CD4-positive, alpha-beta T cell (primary cell): ENCODE measurements at regions not wholly inside any gene's neighbourhood (a gene's known extent, or its start where the extent isn't known, plus 50 kb on each side); places are given as distances from the start of the nearest gene placed in this dataset.

ENCODE experiments used
- ATAC-seq: fragments of 200-7000 bp; cut with Tn5 transposase; one replicate; pipeline ENCODE4 v1.10.0; 2022; ENCODE audit warnings: mild to moderate bottlenecking; ENCODE audit not compliant: poor library complexity
- CTCF ChIA-PET: fragments of 350-600 bp; sonication (Branson Sonifier 250); formaldehyde crosslinking; loops from one replicate; lab custom pipeline; 2021; ENCODE audit warnings: antibody characterized with exemption, inconsistent platforms; lab: Charles Lee
- POLR2A ChIA-PET: fragments of 350-600 bp; sonication (Branson Sonifier 250); formaldehyde crosslinking; loops from one replicate; lab custom pipeline; 2021; ENCODE audit warnings: antibody characterized with exemption, inconsistent platforms; lab: Charles Lee
- DNase-seq, 14 experiments: peaks; one replicate each; pipeline ENCODE4 v3.0.0-alpha.2; 2013 to 2020; ENCODE audit warnings: mixed read lengths in 2 of 14
- H3K27ac ChIP-seq, 2 donors: one replicate each; pipeline versions ENCODE4 v1.5.1 to v1.7.0; 2013; ENCODE audit warnings: low read length in 2 of 2, low read depth in 1 of 2, mild to moderate bottlenecking in 1 of 2
- H3K27me3 ChIP-seq, 2 experiments: 1 replicate in 1 of 2; 2 replicates in 1 of 2; pipeline versions ENCODE4 v1.6.1 to v1.7.0; 2013; ENCODE audit warnings: low read length in 2 of 2, control low read depth in 1 of 2, mild to moderate bottlenecking in 1 of 2, moderate library complexity in 1 of 2; ENCODE audit not compliant: insufficient read depth in 2 of 2, control insufficient read depth in 1 of 2
- H3K36me3 ChIP-seq: one replicate; pipeline ENCODE4 v1.6.1; 2013; ENCODE audit warnings: low read length, control low read depth; ENCODE audit not compliant: insufficient read depth
- H3K4me1 ChIP-seq: one replicate; pipeline ENCODE4 v1.6.1; 2013; ENCODE audit warnings: low read length, control low read depth; ENCODE audit not compliant: insufficient read depth
- H3K4me3 ChIP-seq: one replicate; pipeline ENCODE4 v1.5.1; 2013; ENCODE audit warnings: mild to moderate bottlenecking, low read length, moderate library complexity
- H3K9me3 ChIP-seq, 2 experiments: 1 replicate in 1 of 2; 2 replicates in 1 of 2; pipeline versions ENCODE4 v1.6.1 to v1.7.0; 2013; ENCODE audit warnings: low read length in 2 of 2, mild to moderate bottlenecking in 2 of 2, control low read depth in 1 of 2, moderate library complexity in 1 of 2; ENCODE audit not compliant: control insufficient read depth in 1 of 2, insufficient read depth in 1 of 2
- H3K27ac Mint-ChIP-seq: one replicate; pipeline ENCODE4 v1.8.0; 2020; ENCODE audit warnings: mixed read lengths
- H3K27me3 Mint-ChIP-seq: one replicate; pipeline ENCODE4 v1.8.0; 2021; ENCODE audit warnings: mixed read lengths
- H3K36me3 Mint-ChIP-seq: one replicate; pipeline ENCODE4 v1.8.0; 2021; ENCODE audit warnings: low read depth, mixed read lengths
- H3K4me1 Mint-ChIP-seq: one replicate; pipeline ENCODE4 v1.8.0; 2021; ENCODE audit warnings: low read depth, mixed read lengths
- H3K4me3 Mint-ChIP-seq: one replicate; pipeline ENCODE4 v1.8.0; 2020; ENCODE audit warnings: mild to moderate bottlenecking, mixed read lengths
- H3K9me3 Mint-ChIP-seq: one replicate; pipeline ENCODE4 v1.8.0; 2020; ENCODE audit warnings: mixed read lengths
- intact Hi-C, 2 experiments: fragments of 100-400 bp; cut with DNase I in 1 of 2; cut with micrococcal nuclease in 1 of 2; formaldehyde crosslinking; loops; one replicate each; pipeline versions ENCODE4 v1.15.1 to v1.9.0; 2023 to 2025; cut with DNase I, micrococcal nuclease
- TF ChIP-seq, protein P1 (sequence below): fragments of 200-600 bp; IDR thresholded peaks from one replicate; pipeline ENCODE4 v1.8.0; 2022; ENCODE audit warnings: antibody characterized with exemption, mild to moderate bottlenecking

DNA sequence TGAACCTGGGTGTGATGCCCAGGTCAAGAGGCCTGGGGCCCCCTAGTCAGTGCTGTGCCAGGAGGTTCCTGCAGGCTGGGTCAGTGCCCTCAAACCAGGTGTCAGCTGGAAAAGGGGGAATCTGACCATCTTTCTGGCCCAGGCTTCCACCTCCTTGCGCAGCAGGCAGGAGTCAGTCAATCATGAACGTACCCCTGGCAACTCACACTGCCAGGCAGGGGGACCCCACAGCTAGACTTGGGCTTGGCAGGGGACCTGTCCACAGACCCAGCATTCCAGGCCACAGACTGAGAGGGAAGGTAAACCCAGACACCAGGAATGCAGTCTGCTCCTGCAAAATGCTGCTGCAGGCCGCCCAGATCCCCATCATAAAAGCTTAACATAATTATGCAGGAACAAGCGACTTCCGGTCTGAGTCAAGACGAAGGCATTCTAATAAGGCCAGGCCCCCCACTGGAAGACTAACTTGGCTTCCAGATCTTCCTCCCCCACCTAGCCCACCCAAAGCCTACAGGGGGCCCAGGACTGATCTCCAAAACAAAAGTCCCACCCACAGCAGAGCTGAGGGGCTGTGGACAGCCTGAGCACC lies 156.3 kb downstream of the BCOR start:
- H3K4me3 ChIP-seq = no peak overlapping the region
- Mint-ChIP-seq H3K27ac (no peak overlapping the region), H3K4me3 (no peak overlapping the region), H3K4me1 (peaks cover 15% of the 10 kb centered on the region), H3K9me3 (no peaks in the 10 kb centered on the region), H3K36me3 (no peaks in the 10 kb centered on the region), H3K27me3 (no peaks in the 10 kb centered on the region)
- CTCF ChIA-PET = no interaction called here
- no peaks in the 10 kb centered on the region for H3K9me3 ChIP-seq
- no peak overlapping the region for H3K27ac ChIP-seq
- DNase-seq (no peak), ATAC-seq (no peak)
- H3K4me1 ChIP-seq = peaks cover 17% of the 10 kb centered on the region
- no peaks in the 10 kb centered on the region for H3K27me3 ChIP-seq
- POLR2A ChIA-PET = no interaction called here
- intact Hi-C loops = no loop called here
- H3K36me3 ChIP-seq = no peaks in the 10 kb centered on the region
- TF ChIP-seq, protein P1, sequence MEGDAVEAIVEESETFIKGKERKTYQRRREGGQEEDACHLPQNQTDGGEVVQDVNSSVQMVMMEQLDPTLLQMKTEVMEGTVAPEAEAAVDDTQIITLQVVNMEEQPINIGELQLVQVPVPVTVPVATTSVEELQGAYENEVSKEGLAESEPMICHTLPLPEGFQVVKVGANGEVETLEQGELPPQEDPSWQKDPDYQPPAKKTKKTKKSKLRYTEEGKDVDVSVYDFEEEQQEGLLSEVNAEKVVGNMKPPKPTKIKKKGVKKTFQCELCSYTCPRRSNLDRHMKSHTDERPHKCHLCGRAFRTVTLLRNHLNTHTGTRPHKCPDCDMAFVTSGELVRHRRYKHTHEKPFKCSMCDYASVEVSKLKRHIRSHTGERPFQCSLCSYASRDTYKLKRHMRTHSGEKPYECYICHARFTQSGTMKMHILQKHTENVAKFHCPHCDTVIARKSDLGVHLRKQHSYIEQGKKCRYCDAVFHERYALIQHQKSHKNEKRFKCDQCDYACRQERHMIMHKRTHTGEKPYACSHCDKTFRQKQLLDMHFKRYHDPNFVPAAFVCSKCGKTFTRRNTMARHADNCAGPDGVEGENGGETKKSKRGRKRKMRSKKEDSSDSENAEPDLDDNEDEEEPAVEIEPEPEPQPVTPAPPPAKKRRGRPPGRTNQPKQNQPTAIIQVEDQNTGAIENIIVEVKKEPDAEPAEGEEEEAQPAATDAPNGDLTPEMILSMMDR = no peak

DNA sequence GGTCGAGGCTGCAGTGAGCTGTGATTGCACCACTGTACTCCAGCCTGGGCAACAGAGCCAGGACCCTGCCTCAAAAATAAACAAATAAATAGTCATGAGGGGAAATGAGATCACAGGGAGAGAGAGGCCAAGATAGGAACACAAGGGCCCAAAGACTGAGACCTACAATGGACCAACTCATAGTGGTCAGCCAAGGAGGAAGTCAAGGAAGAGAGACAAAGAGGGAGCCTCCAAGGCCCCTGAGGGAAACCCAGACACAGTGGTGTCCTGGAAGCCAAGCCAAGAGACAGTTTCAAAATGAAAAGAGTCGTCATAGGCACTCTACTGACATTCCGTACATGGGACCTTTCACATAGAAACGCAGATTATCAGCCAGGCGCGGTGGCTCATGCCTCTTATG lies 153.3 kb downstream of the BCOR start:
- no peak for ATAC-seq

DNA sequence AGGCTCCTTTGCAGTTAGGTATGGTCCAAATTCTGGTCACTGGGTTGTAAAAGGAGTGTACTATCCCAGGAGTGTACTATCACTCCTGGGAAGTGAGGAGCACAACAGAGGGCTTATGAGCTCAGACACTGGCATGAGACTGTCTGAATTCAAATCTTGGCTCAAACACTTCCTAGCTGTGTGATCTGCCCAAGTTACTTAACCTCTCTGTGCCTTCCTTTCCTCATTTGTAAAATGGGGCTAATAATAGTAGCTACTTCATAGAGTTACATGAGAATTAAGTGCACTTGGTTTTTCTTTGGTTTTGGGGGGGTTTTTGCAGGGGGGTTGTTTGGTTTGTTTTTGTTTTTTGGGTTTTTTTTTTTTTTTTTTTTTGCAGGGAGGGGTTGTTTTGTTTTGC lies 152.0 kb downstream of the BCOR start:
- Histone ChIP-seq H3K27me3 (no peaks in the 10 kb centered on the region), H3K9me3 (no peaks in the 10 kb centered on the region), H3K36me3 (no peaks in the 10 kb centered on the region), H3K4me3 (no peak overlapping the region), H3K27ac (no peak overlapping the region), H3K4me1 (no peaks in the 10 kb centered on the region)
- ATAC-seq (no peak), DNase-seq (no peak)
- H3K36me3 Mint-ChIP-seq = no peaks in the 10 kb centered on the region
- H3K27ac Mint-ChIP-seq = no peak overlapping the region
- no peaks in the 10 kb centered on the region for H3K27me3 Mint-ChIP-seq
- ChIA-PET CTCF (no interaction called here), POLR2A (no interaction called here)
- H3K9me3 Mint-ChIP-seq = no peaks in the 10 kb centered on the region
- peaks cover 7% of the 10 kb centered on the region for H3K4me1 Mint-ChIP-seq
- intact Hi-C loops = no loop called here
- TF ChIP-seq, protein P1 = no peak
- H3K4me3 Mint-ChIP-seq = no peak overlapping the region

More for the DNA sequence above, 153.3 kb downstream of the BCOR start:
- TF ChIP-seq, protein P1 = no peak
- no peaks in the 10 kb centered on the region for H3K9me3 Mint-ChIP-seq
- intact Hi-C loops = no loop called here
- no peaks in the 10 kb centered on the region for H3K4me1 ChIP-seq
- peaks cover 7% of the 10 kb centered on the region for H3K4me1 Mint-ChIP-seq
- CTCF ChIA-PET = no interaction called here
- DNase-seq = no peak
- no peaks in the 10 kb centered on the region for H3K36me3 ChIP-seq
- no peaks in the 10 kb centered on the region for H3K9me3 ChIP-seq
- POLR2A ChIA-PET = no interaction called here
- no peaks in the 10 kb centered on the region for H3K27me3 Mint-ChIP-seq
- no peaks in the 10 kb centered on the region for H3K27me3 ChIP-seq
- no peak overlapping the region for H3K27ac Mint-ChIP-seq
- no peak overlapping the region for H3K4me3 ChIP-seq
- H3K4me3 Mint-ChIP-seq = no peak overlapping the region
- H3K36me3 Mint-ChIP-seq = no peaks in the 10 kb centered on the region
- H3K27ac ChIP-seq = no peak overlapping the region
